Loucy (cell line): ENCODE measurements at regions not wholly inside any gene's neighbourhood (a gene's known extent, or its start where the extent isn't known, plus 50 kb on each side); places are given as distances from the start of the nearest gene placed in this dataset.

Experiments used
- CTCF ChIP-seq: fragments of 200-600 bp; sonication (generic); conservative IDR thresholded peaks from 2 replicates; pipeline ENCODE4 v1.5.1; 2014; ENCODE audit warnings: mild to moderate bottlenecking, antibody characterized with exemption, low read length
- EZH2phosphoT487 ChIP-seq: fragments of 200-600 bp; IDR thresholded peaks from 2 replicates; pipeline ENCODE4 v1.6.1; 2018; ENCODE audit warnings: antibody characterized with exemption, mild to moderate bottlenecking, moderate library complexity, borderline replicate concordance

DNA sequence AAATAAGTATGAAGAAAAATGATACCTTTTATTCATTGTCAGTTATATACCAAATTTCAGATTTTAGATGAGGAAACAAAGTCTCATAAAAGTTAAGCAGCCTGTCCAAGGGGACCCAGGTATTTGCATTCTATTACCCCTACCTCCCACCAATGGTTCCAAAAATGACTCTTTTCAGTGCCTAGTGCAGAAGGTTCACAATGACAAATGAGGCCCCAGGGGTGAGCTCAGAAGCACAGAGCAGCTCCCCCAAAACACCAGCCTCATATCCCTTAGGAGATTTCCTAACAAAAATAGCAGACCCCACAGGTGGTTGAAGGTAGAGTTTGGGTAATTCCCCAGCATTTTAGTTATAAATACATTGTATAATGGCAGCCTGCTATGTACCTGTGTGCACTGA is 168.6 kb downstream of the REEP3 start:
- TF ChIP-seq CTCF (no peak), EZH2phosphoT487 (no peak)
